Gastrocnemius medialis (tissue), 4 donors: ENCODE measurements at regions not wholly inside any gene's neighbourhood (a gene's known extent, or its start where the extent isn't known, plus 50 kb on each side); places are given as distances from the start of the nearest gene placed in this dataset.

Source experiments
- ATAC-seq, 2 donors: fragments of 150-250 bp; one replicate each; pipeline ENCODE4 v1.9.1; 2016
- DNase-seq, 2 donors: peaks; one replicate each; pipeline ENCODE4 v3.0.0-alpha.2; 2019
- H3K27ac ChIP-seq, 4 donors: fragments of 200-600 bp; sonication (generic); 1 replicate in 1 of 4; 2 replicates in 3 of 4; pipeline ENCODE4 v1.5.1; 2016 to 2018; ENCODE audit warnings: mild to moderate bottlenecking in 2 of 4, moderate library complexity in 1 of 4
- H3K27me3 ChIP-seq, 3 donors: fragments of 200-600 bp; sonication (generic) in 2 of 3; 1 replicate in 1 of 3; 2 replicates in 2 of 3; pipeline versions ENCODE4 v1.5.1 to v1.6.0; 2016 to 2019; ENCODE audit warnings: mild to moderate bottlenecking in 1 of 3, moderate library complexity in 1 of 3
- H3K36me3 ChIP-seq, 2 donors: fragments of 200-600 bp; sonication (generic) in 1 of 2; one replicate each; pipeline ENCODE4 v1.5.1; 2017 to 2018
- H3K4me1 ChIP-seq, 2 donors: fragments of 200-600 bp; sonication (generic) in 1 of 2; one replicate each; pipeline ENCODE4 v1.5.1; 2016 to 2017; ENCODE audit warnings: mild to moderate bottlenecking in 2 of 2
- H3K4me3 ChIP-seq, 4 donors: fragments of 200-600 bp; sonication (generic) in 3 of 4; 1 replicate in 1 of 4; 2 replicates in 3 of 4; pipeline ENCODE4 v1.5.1; 2016 to 2019; ENCODE audit warnings: mild to moderate bottlenecking in 2 of 4
- H3K9me3 ChIP-seq, 3 donors: fragments of 200-600 bp; sonication (generic) in 2 of 3; 1 replicate in 1 of 3; 2 replicates in 2 of 3; pipeline ENCODE4 v1.5.1; 2016 to 2019
- POLR2A ChIP-seq, 2 donors: fragments of 450-650 bp; IDR thresholded peaks; one replicate each; pipeline ENCODE4 v1.6.1; 2017; ENCODE audit warnings: antibody characterized with exemption in 2 of 2, mild to moderate bottlenecking in 2 of 2, moderate library complexity in 2 of 2
- in situ Hi-C, 4 donors: fragments of 200-750 bp; cut with MboI; loops; one replicate each; pipeline versions ENCODE4 v1.15.0 to v1.8.0; 2017; ENCODE audit warnings: low sequenced_read_pairs in 4 of 4
- intact Hi-C: fragments of 100-400 bp; cut with DNase I; formaldehyde crosslinking; loops from one replicate; pipeline ENCODE4 v1.15.1; 2023; ENCODE audit warnings: low total_unique reads
- TF ChIP-seq, protein P1 (sequence below), 5 experiments: fragments of 450-650 bp in 3 of 5; fragments of 200-600 bp in 2 of 5; sonication (generic) in 2 of 5; IDR thresholded peaks in 4 of 5; conservative IDR thresholded peaks in 1 of 5; 1 replicate in 4 of 5; 2 replicates in 1 of 5; pipeline ENCODE4 v1.5.1; 2016 to 2019; ENCODE audit warnings: antibody characterized with exemption in 5 of 5, mild to moderate bottlenecking in 3 of 5, moderate library complexity in 3 of 5

DNA sequence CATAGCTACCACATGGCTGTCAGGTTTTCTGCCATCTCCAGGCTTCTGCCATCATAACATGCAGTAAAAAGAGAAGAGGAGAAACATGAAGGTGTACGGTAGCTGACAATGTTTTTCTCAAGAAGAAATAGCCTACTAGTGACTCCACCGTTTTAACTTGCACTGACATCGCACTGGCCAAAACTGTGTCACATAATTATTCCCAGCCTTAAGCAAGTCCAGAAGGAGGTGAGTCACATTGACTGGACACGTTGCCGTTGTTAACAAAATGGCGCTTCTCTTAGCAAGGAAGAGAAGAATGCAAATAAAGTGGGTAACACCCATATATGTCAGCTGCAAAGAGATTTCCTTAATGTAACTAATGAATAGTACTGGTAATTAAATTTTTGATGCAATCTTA, 810.4 kb upstream of the SLC10A2 start:
- DNase-seq, result no peak
- in situ Hi-C loops, result no loop called here
- Histone ChIP-seq H3K4me3 (no peak overlapping the region), H3K27me3 (no peaks in the 10 kb centered on the region), H3K36me3 (no peaks in the 10 kb centered on the region), H3K9me3 (no peaks in the 10 kb centered on the region), H3K27ac (no peak overlapping the region), H3K4me1 (no peaks in the 10 kb centered on the region)
- ATAC-seq, result no peak
- TF ChIP-seq, protein P1, sequence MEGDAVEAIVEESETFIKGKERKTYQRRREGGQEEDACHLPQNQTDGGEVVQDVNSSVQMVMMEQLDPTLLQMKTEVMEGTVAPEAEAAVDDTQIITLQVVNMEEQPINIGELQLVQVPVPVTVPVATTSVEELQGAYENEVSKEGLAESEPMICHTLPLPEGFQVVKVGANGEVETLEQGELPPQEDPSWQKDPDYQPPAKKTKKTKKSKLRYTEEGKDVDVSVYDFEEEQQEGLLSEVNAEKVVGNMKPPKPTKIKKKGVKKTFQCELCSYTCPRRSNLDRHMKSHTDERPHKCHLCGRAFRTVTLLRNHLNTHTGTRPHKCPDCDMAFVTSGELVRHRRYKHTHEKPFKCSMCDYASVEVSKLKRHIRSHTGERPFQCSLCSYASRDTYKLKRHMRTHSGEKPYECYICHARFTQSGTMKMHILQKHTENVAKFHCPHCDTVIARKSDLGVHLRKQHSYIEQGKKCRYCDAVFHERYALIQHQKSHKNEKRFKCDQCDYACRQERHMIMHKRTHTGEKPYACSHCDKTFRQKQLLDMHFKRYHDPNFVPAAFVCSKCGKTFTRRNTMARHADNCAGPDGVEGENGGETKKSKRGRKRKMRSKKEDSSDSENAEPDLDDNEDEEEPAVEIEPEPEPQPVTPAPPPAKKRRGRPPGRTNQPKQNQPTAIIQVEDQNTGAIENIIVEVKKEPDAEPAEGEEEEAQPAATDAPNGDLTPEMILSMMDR (IDR thresholded peaks at IDR 0.05 in 4 of 5, conservative IDR thresholded peaks at IDR 0.05 in 1 of 5), result no peak
- TF ChIP-seq POLR2A (IDR thresholded peaks at IDR 0.05), result no peak
- intact Hi-C loops, result no loop called here

DNA sequence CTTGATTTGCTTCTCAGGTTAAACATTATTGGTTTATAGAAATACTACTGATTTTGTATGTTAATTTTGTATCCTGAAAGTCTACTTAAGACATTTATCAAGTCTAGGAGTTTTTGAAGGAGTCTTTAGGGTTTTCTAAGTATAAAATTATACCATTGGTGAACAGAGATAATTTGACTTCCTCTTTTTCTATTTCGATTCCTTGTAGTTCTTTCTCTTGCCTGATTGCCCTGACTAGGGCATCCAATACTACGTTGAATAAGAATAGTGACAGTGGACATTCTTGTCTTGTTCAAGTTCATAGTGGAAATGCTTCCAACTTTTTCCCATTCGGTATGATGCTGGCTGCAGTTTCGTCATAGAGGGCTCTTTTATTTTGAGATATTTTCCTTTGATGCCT, 807.5 kb upstream of the SLC10A2 start:
- DNase-seq, result no peak
- no peaks in the 10 kb centered on the region for H3K9me3 ChIP-seq
- H3K27ac ChIP-seq, result no peak overlapping the region
- TF ChIP-seq, protein P1 (IDR thresholded peaks at IDR 0.05 in 4 of 5, conservative IDR thresholded peaks at IDR 0.05 in 1 of 5), result no peak
- no peak for TF ChIP-seq POLR2A (IDR thresholded peaks at IDR 0.05)
- in situ Hi-C loops (no loop called here), intact Hi-C loops (no loop called here)
- ATAC-seq, result no peak
- no peak overlapping the region for H3K4me3 ChIP-seq
- no peaks in the 10 kb centered on the region for H3K36me3 ChIP-seq
- no peaks in the 10 kb centered on the region for H3K27me3 ChIP-seq
- no peaks in the 10 kb centered on the region for H3K4me1 ChIP-seq

- H3K36me3 ChIP-seq, result no peaks in the 10 kb centered on the region
- no peaks in the 10 kb centered on the region for H3K9me3 ChIP-seq
- H3K4me1 ChIP-seq, result no peaks in the 10 kb centered on the region
- ATAC-seq (no peak), DNase-seq (no peak)
- in situ Hi-C loops, result no loop called here
- TF ChIP-seq, protein P1 (IDR thresholded peaks at IDR 0.05 in 4 of 5, conservative IDR thresholded peaks at IDR 0.05 in 1 of 5), result no peak
- no peak for TF ChIP-seq POLR2A (IDR thresholded peaks at IDR 0.05)
- H3K27ac ChIP-seq, result no peak overlapping the region
- no peak overlapping the region for H3K4me3 ChIP-seq
- no peaks in the 10 kb centered on the region for H3K27me3 ChIP-seq
- intact Hi-C loops, result no loop called here
Measured at GRCh38 chr13:103866048-103866447, 799.8 kb upstream of the SLC10A2 start.

GRCh38 chr13:103862525-103862924, 796.3 kb upstream of the SLC10A2 start:
- no peaks in the 10 kb centered on the region for H3K36me3 ChIP-seq
- ATAC-seq (no peak), DNase-seq (no peak)
- intact Hi-C loops, result no loop called here
- H3K4me3 ChIP-seq, result no peak overlapping the region
- H3K27ac ChIP-seq, result no peak overlapping the region
- H3K9me3 ChIP-seq, result no peaks in the 10 kb centered on the region
- H3K4me1 ChIP-seq, result no peaks in the 10 kb centered on the region
- in situ Hi-C loops, result no loop called here
- no peaks in the 10 kb centered on the region for H3K27me3 ChIP-seq
- TF ChIP-seq, protein P1 (IDR thresholded peaks at IDR 0.05 in 4 of 5, conservative IDR thresholded peaks at IDR 0.05 in 1 of 5), result no peak
- TF ChIP-seq POLR2A (IDR thresholded peaks at IDR 0.05), result no peak

DNA sequence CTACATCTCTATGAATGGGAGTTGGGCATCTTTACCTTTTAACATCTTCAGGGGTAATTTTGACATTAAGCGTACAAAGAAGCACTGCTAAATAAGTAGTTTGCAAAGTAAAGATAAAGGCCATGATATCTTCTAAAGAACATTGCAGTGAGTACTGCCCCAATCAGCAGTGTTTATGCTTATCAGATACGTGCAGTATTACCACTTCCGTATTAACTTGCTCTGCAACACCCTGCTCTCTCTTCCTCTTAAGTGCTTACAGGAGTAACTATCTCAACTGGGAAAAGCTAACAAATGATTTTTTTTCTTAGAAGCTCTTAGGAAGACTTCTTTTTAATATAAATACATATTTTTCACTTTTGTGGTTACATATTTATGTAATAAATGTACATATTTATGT, 793.7 kb upstream of the SLC10A2 start:
- no peak for TF ChIP-seq POLR2A (IDR thresholded peaks at IDR 0.05)
- TF ChIP-seq, protein P1 (IDR thresholded peaks at IDR 0.05 in 4 of 5, conservative IDR thresholded peaks at IDR 0.05 in 1 of 5), result no peak
- in situ Hi-C loops (no loop called here), intact Hi-C loops (no loop called here)
- Histone ChIP-seq H3K9me3 (no peaks in the 10 kb centered on the region), H3K4me1 (no peaks in the 10 kb centered on the region), H3K36me3 (no peaks in the 10 kb centered on the region), H3K4me3 (no peak overlapping the region), H3K27ac (no peak overlapping the region), H3K27me3 (no peaks in the 10 kb centered on the region)
- no peak for DNase-seq
- no peak for ATAC-seq
